Activated naive CD4-positive, alpha-beta T cell treated with anti-CD3 and anti-CD28 coated beads, Interleukin-2, amount 50 U/mL, for 24 hours (primary cell): ENCODE measurements at regions not wholly inside any gene's neighbourhood (a gene's known extent, or its start where the extent isn't known, plus 50 kb on each side); places are given as distances from the start of the nearest gene placed in this dataset.
"Not testable (repeated sequence)": the region's sequence is repeated elsewhere in the genome, so short reads cannot be mapped to it uniquely, and the experiment has no call there.

Experiments
- H3K27ac Mint-ChIP-seq: one replicate; pipeline ENCODE4 v1.8.0; 2021; ENCODE audit warnings: mild to moderate bottlenecking, mixed read lengths
- H3K27me3 Mint-ChIP-seq: one replicate; pipeline ENCODE4 v1.8.0; 2021; ENCODE audit warnings: mixed read lengths
- H3K36me3 Mint-ChIP-seq: one replicate; pipeline ENCODE4 v1.8.0; 2021; ENCODE audit warnings: mixed read lengths
- H3K4me1 Mint-ChIP-seq: one replicate; pipeline ENCODE4 v1.8.0; 2021; ENCODE audit warnings: mixed read lengths
- H3K4me3 Mint-ChIP-seq: one replicate; pipeline ENCODE4 v1.8.0; 2021; ENCODE audit warnings: mild to moderate bottlenecking, mixed read lengths
- H3K9me3 Mint-ChIP-seq: one replicate; pipeline ENCODE4 v1.8.0; 2021; ENCODE audit warnings: mixed read lengths

- Mint-ChIP-seq H3K27me3 (peaks cover 13% of the 10 kb centered on the region), H3K4me3 (no peak overlapping the region), H3K9me3 (no peaks in the 10 kb centered on the region), H3K4me1 (no peaks in the 10 kb centered on the region), H3K36me3 (no peaks in the 10 kb centered on the region), H3K27ac (no peak overlapping the region)
Observed at GRCh38 chr11:13140028-13140870, 131.1 kb downstream of the RASSF10 start.

DNA sequence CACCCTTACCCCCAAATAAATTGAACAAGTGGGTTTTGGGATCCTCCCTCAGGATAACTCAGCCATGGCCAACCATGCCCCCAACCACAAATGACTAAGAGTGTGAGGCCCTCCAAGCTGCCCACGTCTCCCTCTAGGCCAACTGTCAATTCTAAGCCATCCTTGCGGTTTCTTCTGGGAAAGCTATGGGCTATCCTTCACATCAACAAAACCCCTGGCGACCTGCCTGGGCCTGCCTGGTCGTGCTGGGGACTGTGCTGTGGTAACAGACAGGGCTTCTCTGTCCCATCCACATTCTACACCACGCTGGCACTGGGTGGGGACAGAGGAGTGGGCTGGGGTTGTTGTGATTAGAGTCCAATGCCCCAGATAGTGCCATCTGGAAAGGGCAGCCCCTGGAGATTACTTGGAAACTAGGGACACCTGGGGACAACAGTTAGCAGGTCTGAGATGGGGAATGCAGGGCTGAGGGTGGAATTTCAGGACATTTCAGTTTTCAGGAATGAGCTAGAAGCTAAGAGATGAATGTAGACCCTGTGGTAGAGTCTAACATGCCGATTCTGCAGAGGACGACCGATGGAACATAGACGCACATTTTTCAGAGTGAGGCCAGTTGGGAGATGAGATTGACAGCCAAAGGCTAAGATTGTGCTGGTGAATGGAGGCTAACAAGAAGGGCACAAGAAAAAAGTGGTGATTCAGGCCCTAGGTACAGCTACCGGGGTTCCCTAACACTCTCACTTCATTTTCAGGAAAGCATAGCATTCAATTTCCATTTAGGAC, 131.9 kb downstream of the RASSF10 start:
- no peaks in the 10 kb centered on the region for H3K4me1 Mint-ChIP-seq
- peaks cover 13% of the 10 kb centered on the region for H3K27me3 Mint-ChIP-seq
- H3K9me3 Mint-ChIP-seq: no peaks in the 10 kb centered on the region
- no peaks in the 10 kb centered on the region for H3K36me3 Mint-ChIP-seq
- H3K27ac Mint-ChIP-seq: no peak overlapping the region
- no peak overlapping the region for H3K4me3 Mint-ChIP-seq

GRCh38 chr11:13141731-13142709, 132.9 kb downstream of the RASSF10 start:
- Mint-ChIP-seq H3K4me3 (no peak overlapping the region), H3K9me3 (no peaks in the 10 kb centered on the region), H3K36me3 (no peaks in the 10 kb centered on the region), H3K27ac (no peak overlapping the region), H3K27me3 (peaks cover 13% of the 10 kb centered on the region), H3K4me1 (no peaks in the 10 kb centered on the region)

GRCh38 chr11:13143486-13144297, 133.9 kb upstream of the BMAL1 start:
- no peaks in the 10 kb centered on the region for H3K36me3 Mint-ChIP-seq
- no peaks in the 10 kb centered on the region for H3K4me1 Mint-ChIP-seq
- peaks cover 6% of the 10 kb centered on the region for H3K27me3 Mint-ChIP-seq
- H3K4me3 Mint-ChIP-seq: no peak overlapping the region
- H3K9me3 Mint-ChIP-seq: no peaks in the 10 kb centered on the region
- H3K27ac Mint-ChIP-seq: no peak overlapping the region

DNA sequence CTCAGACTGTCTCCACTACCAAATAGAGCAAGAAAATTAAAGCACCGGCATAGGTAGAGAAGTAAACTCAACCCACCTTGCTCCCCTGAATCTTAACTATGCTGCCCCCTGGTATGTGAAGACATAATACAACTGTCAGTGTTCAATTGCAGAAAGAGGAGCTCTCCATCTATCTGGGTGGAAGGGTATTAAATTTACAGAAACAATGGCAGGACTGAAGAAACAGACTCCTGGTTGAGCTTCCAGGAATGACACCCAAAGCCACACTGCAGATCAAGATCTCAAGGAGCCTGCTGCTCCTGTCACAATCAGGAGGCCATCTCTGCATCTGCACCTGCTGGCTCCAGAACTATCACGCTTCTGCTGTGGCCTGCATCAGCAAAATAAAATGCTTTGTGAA, 132.1 kb upstream of the BMAL1 start:
- H3K9me3 Mint-ChIP-seq: no peaks in the 10 kb centered on the region
- H3K27ac Mint-ChIP-seq: no peak overlapping the region
- H3K4me1 Mint-ChIP-seq: no peaks in the 10 kb centered on the region
- H3K27me3 Mint-ChIP-seq: peaks cover 3% of the 10 kb centered on the region
- no peak overlapping the region for H3K4me3 Mint-ChIP-seq
- H3K36me3 Mint-ChIP-seq: no peaks in the 10 kb centered on the region

- H3K36me3 Mint-ChIP-seq: no peaks in the 10 kb centered on the region
- no peaks in the 10 kb centered on the region for H3K9me3 Mint-ChIP-seq
- no peak overlapping the region for H3K27ac Mint-ChIP-seq
- H3K4me1 Mint-ChIP-seq: no peaks in the 10 kb centered on the region
- H3K4me3 Mint-ChIP-seq: no peak overlapping the region
- H3K27me3 Mint-ChIP-seq: peaks cover 6% of the 10 kb centered on the region
Observed at GRCh38 chr11:13149991-13150390, 127.6 kb upstream of the BMAL1 start.

GRCh38 chr11:13150487-13150886, 127.1 kb upstream of the BMAL1 start:
- H3K27ac Mint-ChIP-seq: no peak overlapping the region
- H3K27me3 Mint-ChIP-seq: peaks cover 10% of the 10 kb centered on the region
- H3K4me3 Mint-ChIP-seq: no peak overlapping the region
- H3K36me3 Mint-ChIP-seq: no peaks in the 10 kb centered on the region
- no peaks in the 10 kb centered on the region for H3K4me1 Mint-ChIP-seq
- peaks cover 4% of the 10 kb centered on the region for H3K9me3 Mint-ChIP-seq

DNA sequence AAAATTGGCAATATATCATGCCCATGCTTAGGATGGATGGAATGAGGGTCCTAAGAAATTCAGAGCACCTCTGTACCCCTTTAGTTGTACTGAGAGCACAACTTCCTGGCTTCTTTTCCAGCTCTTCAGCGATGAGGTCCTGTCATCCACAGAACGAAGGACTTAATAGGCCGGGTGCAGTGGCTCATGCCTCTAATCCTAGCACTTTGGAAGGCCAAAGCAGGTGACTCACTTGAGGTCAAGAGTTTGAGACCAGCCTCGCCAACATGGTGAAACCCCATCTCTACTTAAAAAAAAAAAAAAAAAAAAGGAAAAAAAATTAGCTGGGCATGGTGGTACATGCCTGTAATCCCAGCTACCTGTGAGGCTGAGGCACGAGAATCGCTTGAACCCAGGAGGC, 125.3 kb upstream of the BMAL1 start:
- Mint-ChIP-seq H3K27me3 (peaks cover 11% of the 10 kb centered on the region), H3K36me3 (no peaks in the 10 kb centered on the region), H3K27ac (no peak overlapping the region), H3K9me3 (peaks cover 7% of the 10 kb centered on the region), H3K4me3 (no peak overlapping the region), H3K4me1 (no peaks in the 10 kb centered on the region)

DNA sequence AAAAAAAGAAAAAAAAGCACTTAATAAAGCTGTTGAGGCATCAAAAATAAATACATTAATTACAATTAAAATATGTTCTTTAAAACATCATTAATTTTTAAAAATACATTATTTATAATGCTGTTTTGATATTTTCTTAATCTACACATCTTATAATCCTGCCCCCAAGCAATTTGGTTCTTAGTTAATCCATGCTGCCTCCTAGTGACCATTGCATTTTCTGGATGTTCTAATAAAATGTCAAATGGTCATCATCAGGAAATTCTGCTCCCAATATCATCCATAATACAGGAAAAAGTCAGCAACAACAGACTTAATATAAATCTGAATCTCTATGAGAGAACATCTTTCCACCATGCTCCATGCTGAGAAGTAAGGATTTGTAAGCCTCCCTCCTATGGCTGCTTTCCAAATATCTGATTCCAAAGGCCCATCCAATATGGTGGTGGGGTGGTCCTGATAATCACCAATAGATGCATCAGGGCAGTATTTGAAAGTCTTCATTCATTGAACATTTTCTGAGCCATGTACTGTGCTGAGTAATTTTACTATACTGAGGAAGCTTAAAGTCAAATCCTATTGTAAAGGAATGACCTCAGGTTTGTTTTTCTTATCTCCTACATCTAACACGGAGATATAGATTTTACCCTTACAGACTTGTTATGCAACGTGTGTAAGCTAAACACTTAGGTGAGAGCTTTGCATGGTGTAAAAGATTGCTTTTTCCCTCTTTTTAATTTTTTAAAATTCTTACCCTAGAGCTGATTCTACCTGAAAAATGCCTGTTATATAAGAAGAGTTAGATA, 124.7 kb upstream of the BMAL1 start:
- Mint-ChIP-seq H3K4me3 (no peak overlapping the region), H3K27ac (no peak overlapping the region), H3K36me3 (no peaks in the 10 kb centered on the region), H3K27me3 (peaks cover 11% of the 10 kb centered on the region), H3K4me1 (no peaks in the 10 kb centered on the region), H3K9me3 (peaks cover 7% of the 10 kb centered on the region)

- H3K4me3 Mint-ChIP-seq, H3K9me3 Mint-ChIP-seq, H3K27ac Mint-ChIP-seq, H3K4me1 Mint-ChIP-seq, H3K36me3 Mint-ChIP-seq: not testable (repeated sequence)
- peaks cover 11% of the 10 kb centered on the region for H3K27me3 Mint-ChIP-seq
Observed at GRCh38 chr11:13154374-13154773, 123.2 kb upstream of the BMAL1 start.

- Mint-ChIP-seq H3K36me3 (no peaks in the 10 kb centered on the region), H3K27ac (no peak overlapping the region), H3K27me3 (peaks cover 2% of the 10 kb centered on the region), H3K4me3 (no peak overlapping the region), H3K4me1 (no peaks in the 10 kb centered on the region), H3K9me3 (peaks cover 4% of the 10 kb centered on the region)
Observed at GRCh38 chr11:13160346-13160745, 117.2 kb upstream of the BMAL1 start.

DNA sequence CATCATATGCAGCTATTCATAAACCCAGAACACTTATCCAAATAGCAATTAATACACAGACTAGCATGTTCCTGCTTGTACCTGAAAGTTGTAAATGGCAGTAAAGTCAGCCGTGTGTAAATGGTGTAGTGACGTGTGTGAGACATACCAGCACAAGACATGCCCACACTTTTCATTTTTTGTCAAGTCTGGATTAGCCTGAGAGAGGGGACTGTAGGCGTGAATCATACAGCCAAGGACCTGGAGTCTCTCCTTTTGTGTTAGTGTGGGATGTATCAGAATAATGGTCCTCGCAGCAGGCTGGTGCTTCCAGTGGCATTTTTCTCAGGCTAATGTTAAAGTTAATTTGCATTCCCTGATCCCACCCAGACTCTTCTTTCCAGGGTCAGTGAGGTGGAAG, 116.8 kb upstream of the BMAL1 start:
- no peak overlapping the region for H3K27ac Mint-ChIP-seq
- no peak overlapping the region for H3K4me3 Mint-ChIP-seq
- no peaks in the 10 kb centered on the region for H3K9me3 Mint-ChIP-seq
- H3K27me3 Mint-ChIP-seq: no peaks in the 10 kb centered on the region
- H3K36me3 Mint-ChIP-seq: no peaks in the 10 kb centered on the region
- no peaks in the 10 kb centered on the region for H3K4me1 Mint-ChIP-seq

- Mint-ChIP-seq H3K36me3 (no peaks in the 10 kb centered on the region), H3K4me1 (no peaks in the 10 kb centered on the region), H3K4me3 (no peak overlapping the region), H3K9me3 (no peaks in the 10 kb centered on the region), H3K27ac (no peak overlapping the region), H3K27me3 (no peaks in the 10 kb centered on the region)
Observed at GRCh38 chr11:13163158-13163557, 114.4 kb upstream of the BMAL1 start.

- Mint-ChIP-seq H3K4me3 (no peak overlapping the region), H3K27ac (no peak overlapping the region), H3K36me3 (no peaks in the 10 kb centered on the region), H3K4me1 (no peaks in the 10 kb centered on the region), H3K27me3 (no peaks in the 10 kb centered on the region), H3K9me3 (no peaks in the 10 kb centered on the region)
Observed at GRCh38 chr11:13166036-13166435, 111.6 kb upstream of the BMAL1 start.
